ENCODE measurements at regions not wholly inside any gene's neighbourhood (a gene's known extent, or its start where the extent isn't known, plus 50 kb on each side); places are given as distances from the start of the nearest gene placed in this dataset.

DNA sequence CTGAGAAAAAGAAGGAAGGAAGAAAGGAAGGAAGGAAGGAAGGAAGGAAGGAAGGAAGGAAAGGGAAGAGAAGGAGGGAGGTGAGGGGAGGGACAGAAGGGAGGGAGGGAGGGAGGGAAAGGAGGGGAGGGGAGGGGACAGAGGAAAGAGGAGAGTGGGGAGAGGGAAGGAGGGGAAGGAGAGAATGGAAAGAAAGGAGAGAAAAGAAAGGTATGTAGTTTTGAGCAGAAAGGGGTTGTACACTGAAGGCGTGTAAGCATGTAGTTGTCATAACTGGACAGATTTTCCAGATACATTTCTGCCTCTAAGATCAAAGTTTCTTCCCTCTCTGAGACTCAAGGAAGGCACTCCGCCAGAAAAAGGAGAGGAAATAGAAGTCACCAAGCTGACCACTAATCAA, 113.4 kb upstream of the KBTBD8 start:
- TF ChIP-seq, protein P1, sequence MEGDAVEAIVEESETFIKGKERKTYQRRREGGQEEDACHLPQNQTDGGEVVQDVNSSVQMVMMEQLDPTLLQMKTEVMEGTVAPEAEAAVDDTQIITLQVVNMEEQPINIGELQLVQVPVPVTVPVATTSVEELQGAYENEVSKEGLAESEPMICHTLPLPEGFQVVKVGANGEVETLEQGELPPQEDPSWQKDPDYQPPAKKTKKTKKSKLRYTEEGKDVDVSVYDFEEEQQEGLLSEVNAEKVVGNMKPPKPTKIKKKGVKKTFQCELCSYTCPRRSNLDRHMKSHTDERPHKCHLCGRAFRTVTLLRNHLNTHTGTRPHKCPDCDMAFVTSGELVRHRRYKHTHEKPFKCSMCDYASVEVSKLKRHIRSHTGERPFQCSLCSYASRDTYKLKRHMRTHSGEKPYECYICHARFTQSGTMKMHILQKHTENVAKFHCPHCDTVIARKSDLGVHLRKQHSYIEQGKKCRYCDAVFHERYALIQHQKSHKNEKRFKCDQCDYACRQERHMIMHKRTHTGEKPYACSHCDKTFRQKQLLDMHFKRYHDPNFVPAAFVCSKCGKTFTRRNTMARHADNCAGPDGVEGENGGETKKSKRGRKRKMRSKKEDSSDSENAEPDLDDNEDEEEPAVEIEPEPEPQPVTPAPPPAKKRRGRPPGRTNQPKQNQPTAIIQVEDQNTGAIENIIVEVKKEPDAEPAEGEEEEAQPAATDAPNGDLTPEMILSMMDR (IDR thresholded peaks at IDR 0.05; ENCODE audit: low read length), result no peak
- TF ChIP-seq EZH2phosphoT487 (IDR thresholded peaks at IDR 0.05; ENCODE audit: low read length) (no peak), EZH2 (optimal IDR thresholded peaks at IDR 0.05; ENCODE audit: low read depth, low read length) (no peak)
- H3K27ac ChIP-seq (ENCODE audit: low read length), result no peak overlapping the region

DNA sequence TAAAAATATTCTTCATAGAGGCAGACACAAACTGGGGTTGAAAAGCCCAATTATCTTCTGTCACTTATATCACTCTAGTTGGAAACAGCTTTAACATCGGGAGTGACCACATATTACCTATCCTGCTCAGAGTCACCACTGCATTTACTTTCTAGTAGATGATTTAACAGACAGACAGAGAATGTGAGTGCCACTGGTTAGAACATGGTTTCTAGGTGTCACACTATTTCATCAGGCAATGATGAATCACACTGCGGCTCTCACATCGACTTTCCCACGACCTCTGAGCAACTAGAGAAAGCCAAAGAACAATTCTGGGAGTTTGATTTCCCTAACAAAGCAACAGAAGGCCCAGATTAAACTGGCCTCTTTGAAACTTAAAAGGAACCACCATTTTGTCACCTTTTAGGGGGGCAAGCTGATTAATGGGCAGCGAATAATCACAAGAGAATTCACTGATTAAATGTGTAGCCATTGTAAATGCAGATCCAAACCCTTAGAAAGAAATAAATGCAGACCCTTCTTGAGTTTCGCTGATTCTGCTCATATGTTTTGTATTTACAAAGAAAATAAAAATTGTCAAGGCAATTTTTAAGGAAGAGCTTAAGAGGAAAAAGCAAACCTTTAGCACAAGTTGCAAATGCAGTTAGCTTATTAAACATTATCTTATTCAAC, 112.6 kb upstream of the KBTBD8 start:
- H3K9ac ChIP-seq (ENCODE audit: low read length), result no peak overlapping the region

More for the DNA sequence above, 113.4 kb upstream of the KBTBD8 start:
- Histone ChIP-seq H3F3A (ENCODE audit: insufficient read depth, low read length) (no peaks in the 10 kb centered on the region; the same call in 1 of the 2 replicates), H3K27me3 (replicated peaks; ENCODE audit: insufficient read depth, low read length) (no peaks in the 10 kb centered on the region), H3K79me2 (ENCODE audit: low read length) (no peaks in the 10 kb centered on the region), H3K9ac (ENCODE audit: low read length) (no peak overlapping the region), H3K36me3 (replicated peaks; ENCODE audit: insufficient read depth, low read length) (no peaks in the 10 kb centered on the region), H3K4me3 (ENCODE audit: low read length) (no peak overlapping the region), H3K9me3 (replicated peaks; ENCODE audit: insufficient read depth, low read length) (no peaks in the 10 kb centered on the region), H3K9me2 (replicated peaks; ENCODE audit: insufficient read depth, low read length) (no peaks in the 10 kb centered on the region), H4K20me1 (ENCODE audit: insufficient read depth, low read length) (no peaks in the 10 kb centered on the region), H3K4me1 (ENCODE audit: low read length) (peaks cover 6% of the 10 kb centered on the region), H2AFZ (ENCODE audit: low read length) (no peak overlapping the region), H3K4me2 (ENCODE audit: low read depth, low read length) (no peak overlapping the region)
- DNase-seq, result no peak

DNA sequence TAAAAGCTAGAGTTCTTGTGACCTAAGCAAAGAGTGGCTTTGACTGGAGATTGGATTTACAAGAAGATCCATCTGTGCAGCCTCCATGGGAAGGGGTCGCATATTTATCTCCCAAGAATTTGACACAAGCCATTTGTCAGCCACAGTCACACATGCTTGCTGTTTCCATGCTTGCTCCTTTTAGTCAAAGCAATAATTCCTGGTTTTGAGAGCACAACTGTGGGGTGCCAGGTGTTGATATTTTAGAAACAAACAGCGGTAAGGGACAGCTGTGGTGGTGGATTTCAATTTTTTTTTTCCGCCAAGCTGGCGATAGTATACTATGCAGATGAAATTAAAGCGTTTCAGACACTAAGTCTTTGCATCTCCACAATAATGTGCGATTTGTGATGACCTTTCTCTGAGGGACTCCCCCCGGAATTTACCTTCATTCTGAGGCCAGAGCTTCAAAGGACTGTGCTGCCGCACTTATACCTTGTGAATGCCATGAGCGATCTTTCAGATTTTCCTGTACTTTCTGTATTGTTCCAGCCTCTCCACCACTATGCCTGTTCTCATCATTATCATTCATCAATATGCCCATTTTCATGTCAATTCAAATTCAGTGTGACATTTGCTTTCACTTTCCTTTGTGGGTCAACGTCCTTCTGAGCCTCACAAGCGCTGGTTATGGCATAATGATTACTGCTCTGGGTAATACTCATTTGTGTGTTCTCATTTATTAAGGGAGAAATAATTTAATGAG, 108.2 kb upstream of the KBTBD8 start:
- no peaks in the 10 kb centered on the region for H3K27me3 ChIP-seq (replicated peaks; ENCODE audit: insufficient read depth, low read length)
- H3K9ac ChIP-seq (ENCODE audit: low read length), result no peak overlapping the region
- H3K27ac ChIP-seq (ENCODE audit: low read length), result no peak overlapping the region
- no peak overlapping the region for H3K4me3 ChIP-seq (ENCODE audit: low read length)
- no peaks in the 10 kb centered on the region for H3K36me3 ChIP-seq (replicated peaks; ENCODE audit: insufficient read depth, low read length)
- DNase-seq, result no peak
- H3F3A ChIP-seq (ENCODE audit: insufficient read depth, low read length), result no peaks in the 10 kb centered on the region
- no peaks in the 10 kb centered on the region for H4K20me1 ChIP-seq (ENCODE audit: insufficient read depth, low read length)
- no peak overlapping the region for H2AFZ ChIP-seq (ENCODE audit: low read length)
- H3K9me3 ChIP-seq (replicated peaks; ENCODE audit: insufficient read depth, low read length), result 0 out of 2 replicates have a peak, but pooled peaks cover 4% of the 10 kb centered on the region
- TF ChIP-seq, protein P1 (IDR thresholded peaks at IDR 0.05; ENCODE audit: low read length), result no peak
- TF ChIP-seq EZH2phosphoT487 (IDR thresholded peaks at IDR 0.05; ENCODE audit: low read length) (no peak), EZH2 (optimal IDR thresholded peaks at IDR 0.05; ENCODE audit: low read depth, low read length) (no peak)
- H3K4me2 ChIP-seq (ENCODE audit: low read depth, low read length), result no peak overlapping the region
- no peaks in the 10 kb centered on the region for H3K9me2 ChIP-seq (replicated peaks; ENCODE audit: insufficient read depth, low read length)
- H3K4me1 ChIP-seq (ENCODE audit: low read length), result no peaks in the 10 kb centered on the region
- H3K79me2 ChIP-seq (ENCODE audit: low read length), result no peaks in the 10 kb centered on the region

More for the DNA sequence above, 112.6 kb upstream of the KBTBD8 start:
- Histone ChIP-seq H3K36me3 (replicated peaks; ENCODE audit: insufficient read depth, low read length) (no peaks in the 10 kb centered on the region), H3K4me2 (ENCODE audit: low read depth, low read length) (no peak overlapping the region), H4K20me1 (ENCODE audit: insufficient read depth, low read length) (no peaks in the 10 kb centered on the region), H2AFZ (ENCODE audit: low read length) (no peak overlapping the region), H3K27ac (ENCODE audit: low read length) (no peak overlapping the region), H3F3A (ENCODE audit: insufficient read depth, low read length) (no peaks in the 10 kb centered on the region; the same call in 1 of the 2 replicates), H3K4me1 (ENCODE audit: low read length) (peaks cover 6% of the 10 kb centered on the region), H3K9me3 (replicated peaks; ENCODE audit: insufficient read depth, low read length) (no peaks in the 10 kb centered on the region), H3K27me3 (replicated peaks; ENCODE audit: insufficient read depth, low read length) (no peaks in the 10 kb centered on the region), H3K4me3 (ENCODE audit: low read length) (no peak overlapping the region), H3K79me2 (ENCODE audit: low read length) (no peaks in the 10 kb centered on the region), H3K9me2 (replicated peaks; ENCODE audit: insufficient read depth, low read length) (no peaks in the 10 kb centered on the region)
- TF ChIP-seq EZH2 (optimal IDR thresholded peaks at IDR 0.05; ENCODE audit: low read depth, low read length), result no peak
- TF ChIP-seq, protein P1 (IDR thresholded peaks at IDR 0.05; ENCODE audit: low read length), result no peak
- TF ChIP-seq EZH2phosphoT487 (IDR thresholded peaks at IDR 0.05; ENCODE audit: low read length), result no peak
- DNase-seq, result no peak
